GM12878 (cell line): ENCODE measurements at regions not wholly inside any gene's neighbourhood (a gene's known extent, or its start where the extent isn't known, plus 50 kb on each side); places are given as distances from the start of the nearest gene placed in this dataset.
A peak's percentile ranks its signal among the peaks of the same experiment; 100 is the strongest.

Source experiments
- ATAC-seq: fragments of 200-7000 bp; cut with Tn5 transposase; 3 replicates; pipeline ENCODE4 v1.9.1; 2020; ENCODE audit warnings: mild to moderate bottlenecking, moderate library complexity
- BruUV-seq: library from RNA; stranded (reverse); fragments of 400-500 nt; replicated peaks from 2 replicates; lab custom pipeline; 2021; lab: Mats Ljungman, UMichigan
- CTCF ChIA-PET: fragments of 300-600 bp; sonication (Branson Sonifier 250); formaldehyde crosslinking; extraction: SDS; loops from one replicate; lab custom pipeline; 2021; ENCODE audit warnings: inconsistent platforms; lab: Yijun Ruan, JAX
- POLR2A ChIA-PET: fragments of 350-600 bp; formaldehyde crosslinking; extraction: SDS; loops from one replicate; lab custom pipeline; 2021; ENCODE audit warnings: inconsistent platforms; lab: Charles Lee
- RAD21 ChIA-PET: fragments of 300-600 bp; sonication (Branson Sonifier 250); formaldehyde crosslinking; loops from one replicate; lab custom pipeline; 2023; ENCODE audit warnings: antibody characterized with exemption; ENCODE audit not compliant: unreplicated experiment; lab: Charles Lee
- SMC1A ChIA-PET: fragments of 300-600 bp; sonication (Branson Sonifier 250); formaldehyde crosslinking; loops from one replicate; lab custom pipeline; 2023; ENCODE audit not compliant: unreplicated experiment, uncharacterized antibody; lab: Charles Lee
- DNase-seq: peaks from one replicate; pipeline ENCODE4 v3.0.0-alpha.2; 2011; ENCODE audit warnings: low read depth, low spot score
- FAIRE-seq: peaks from 3 replicates; lab custom pipeline; 2011; peaks lifted over from hg19 to GRCh38; lab: Jason Lieb, UNC
- H2AFZ ChIP-seq: 2 replicates; pipeline ENCODE4 v1.6.0; 2011; ENCODE audit warnings: low read depth, low read length, control low read depth; ENCODE audit not compliant: control insufficient read depth
- H3K27ac ChIP-seq: 2 replicates; pipeline ENCODE4 v1.5.1; 2011; ENCODE audit warnings: control low read depth; ENCODE audit not compliant: control insufficient read depth, insufficient read depth
- H3K27me3 ChIP-seq, 2 experiments: replicated peaks in 1 of 2; 2 replicates each; pipeline versions ENCODE4 v1.6.0 to v1.6.1; 2011; ENCODE audit warnings: low read length in 1 of 2; ENCODE audit not compliant: control insufficient read depth in 2 of 2, insufficient read depth in 2 of 2
- H3K36me3 ChIP-seq, 2 experiments: 2 replicates each; pipeline ENCODE4 v1.5.1; 2011; ENCODE audit warnings: low read length in 1 of 2; ENCODE audit not compliant: control insufficient read depth in 2 of 2, insufficient read depth in 2 of 2
- H3K4me1 ChIP-seq: 2 replicates; pipeline ENCODE4 v1.6.1; 2011; ENCODE audit warnings: mild to moderate bottlenecking, low read length, moderate library complexity, mixed read lengths; ENCODE audit not compliant: control insufficient read depth, insufficient read depth
- H3K4me2 ChIP-seq: 2 replicates; pipeline ENCODE4 v1.6.0; 2011; ENCODE audit warnings: control low read depth; ENCODE audit not compliant: control insufficient read depth, insufficient read depth
- H3K4me3 ChIP-seq: fragments of 200-600 bp; sonication (generic); 2 replicates; pipeline ENCODE4 v1.5.1; 2016
- H3K79me2 ChIP-seq: 2 replicates; pipeline ENCODE4 v1.6.0; 2011; ENCODE audit warnings: low read length; ENCODE audit not compliant: control insufficient read depth, insufficient read depth
- H3K9ac ChIP-seq: 2 replicates; pipeline ENCODE4 v1.8.0; 2011; ENCODE audit warnings: low read length, control low read depth, mixed read lengths; ENCODE audit not compliant: control insufficient read depth, insufficient read depth
- H3K9me3 ChIP-seq: replicated peaks from 3 replicates; pipeline ENCODE4 v1.5.1; 2011; ENCODE audit warnings: mild to moderate bottlenecking, low read length; ENCODE audit not compliant: control insufficient read depth, insufficient read depth
- H4K20me1 ChIP-seq: 2 replicates; pipeline ENCODE4 v1.6.0; 2011; ENCODE audit not compliant: control insufficient read depth, insufficient read depth
- ASH2L ChIP-seq: fragments of 300-600, 200-600 bp; sonication (generic); IDR thresholded peaks from 2 replicates; pipeline ENCODE4 v1.6.1; 2017; ENCODE audit warnings: low read depth, mild to moderate bottlenecking, borderline replicate concordance
- ATF2 ChIP-seq: IDR thresholded peaks from 2 replicates; pipeline ENCODE4 v1.6.1; 2012; ENCODE audit warnings: low read length, inconsistent platforms
- BHLHE40 ChIP-seq, 2 experiments: fragments of 450-650 bp in 1 of 2; IDR thresholded peaks; 2 replicates each; pipeline ENCODE4 v1.6.1; 2011 to 2017; ENCODE audit warnings: low read depth in 2 of 2, borderline replicate concordance in 1 of 2, improper control_type of control experiment in 1 of 2, low read length in 1 of 2, mild to moderate bottlenecking in 1 of 2
- BMI1 ChIP-seq: fragments of 450-650 bp; IDR thresholded peaks from 2 replicates; pipeline ENCODE4 v1.6.1; 2016; ENCODE audit warnings: mild to moderate bottlenecking, moderate library complexity, borderline replicate concordance
- CBX3 ChIP-seq: fragments of 200-600 bp; sonication (generic); IDR thresholded peaks from 2 replicates; pipeline ENCODE4 v1.6.1; 2016; ENCODE audit warnings: low read depth, borderline replicate concordance
- EGR1 ChIP-seq, 2 experiments: IDR thresholded peaks; 1 replicate in 1 of 2; 2 replicates in 1 of 2; pipeline ENCODE4 v1.6.1; 2011 to 2012; ENCODE audit warnings: low read depth in 2 of 2, low read length in 2 of 2, borderline replicate concordance in 1 of 2, mild to moderate bottlenecking in 1 of 2, moderate library complexity in 1 of 2
- MTA2 ChIP-seq: fragments of 450-650 bp; IDR thresholded peaks from 2 replicates; pipeline ENCODE4 v1.6.1; 2016; ENCODE audit warnings: low read depth, mild to moderate bottlenecking, moderate library complexity
- PAX5 ChIP-seq: IDR thresholded peaks from 2 replicates; pipeline ENCODE4 v1.6.1; 2011; ENCODE audit warnings: low read depth, low read length, borderline replicate concordance
- PAX8 ChIP-seq: fragments of 450-650 bp; IDR thresholded peaks from 2 replicates; pipeline ENCODE4 v1.6.1; 2017; ENCODE audit warnings: mild to moderate bottlenecking, moderate library complexity
- POLR2AphosphoS5 ChIP-seq: IDR thresholded peaks from 2 replicates; pipeline ENCODE4 v1.6.1; 2011; ENCODE audit warnings: mild to moderate bottlenecking, low read length, inconsistent platforms
- RB1 ChIP-seq: fragments of 450-650 bp; formaldehyde crosslinking; IDR thresholded peaks from 2 replicates; pipeline ENCODE4 v1.6.1; 2017; ENCODE audit warnings: mild to moderate bottlenecking, borderline replicate concordance
- SREBF1 ChIP-seq: IDR thresholded peaks from 2 replicates; pipeline ENCODE4 v1.6.1; 2012; ENCODE audit warnings: mild to moderate bottlenecking, low read length
- STAT3 ChIP-seq: IDR thresholded peaks from 2 replicates; pipeline ENCODE4 v1.6.1; 2011; ENCODE audit warnings: low read depth, low read length, improper control_type of control experiment
- TCF12 ChIP-seq: IDR thresholded peaks from 2 replicates; pipeline ENCODE4 v1.6.1; 2011; ENCODE audit warnings: low read depth, mild to moderate bottlenecking, low read length
- ZSCAN29 ChIP-seq: fragments of 450-650 bp; IDR thresholded peaks from 2 replicates; pipeline ENCODE4 v1.6.1; 2017; ENCODE audit warnings: mild to moderate bottlenecking, moderate library complexity
- WGBS: methylation state at CpG from one replicate; pipeline ENCODE4 v1.1.6; 2016; ENCODE audit warnings: low lambda C conversion rate; ENCODE audit not compliant: insufficient replicate concordance, insufficient coverage; ENCODE audit errors: missing lambda C conversion rate; 5-methylcytosine and 5-hydroxymethylcytosine counted together
- in situ Hi-C: fragments of 300-500 bp; cut with MboI; formaldehyde crosslinking; loops from 9 replicates; pipeline ENCODE4 v1.14.3; 2018; ENCODE audit warnings: mixed read lengths
- intact Hi-C: fragments of 100-400 bp; cut with micrococcal nuclease; formaldehyde crosslinking; loops from one replicate; pipeline ENCODE4 v1.14.2; 2022; ENCODE audit not compliant: unreplicated experiment
- TF ChIP-seq, protein P1 (sequence below): IDR thresholded peaks from 2 replicates; pipeline ENCODE4 v1.6.1; 2011; ENCODE audit warnings: borderline replicate concordance, low read depth, mild to moderate bottlenecking, moderate library complexity, mixed read lengths, low read length; ENCODE audit not compliant: insufficient read depth; ENCODE audit errors: extremely low read length
- TF ChIP-seq, protein P2 (sequence below): IDR thresholded peaks from 2 replicates; pipeline ENCODE4 v1.6.1; 2011; ENCODE audit warnings: low read depth, mild to moderate bottlenecking, low read length, moderate library complexity, borderline replicate concordance; ENCODE audit errors: extremely low read depth

- Histone ChIP-seq H3K79me2 (no peaks in the 10 kb centered on the region), H4K20me1 (no peaks in the 10 kb centered on the region), H3K27me3 (no peaks in the 10 kb centered on the region), H3K36me3 (no peaks in the 10 kb centered on the region), H3K9ac (no peak overlapping the region), H2AFZ (no peak overlapping the region; the same call in 1 of the 2 replicates), H3K4me1 (no peaks in the 10 kb centered on the region), H3K4me2 (no peak overlapping the region), H3K9me3 (no peaks in the 10 kb centered on the region), H3K27ac (no peak overlapping the region)
- in situ Hi-C loops = no loop called here
- FAIRE-seq = no peak
- ChIA-PET SMC1A (no interaction called here), POLR2A (no interaction called here), CTCF (interaction anchor here (0.6 kb wide), 1 partner anchor 21 kb away, joined by 4 read pairs; no protein-coding TSS in a partner anchor), RAD21 (no interaction called here)
- 1% methylated on average over 6 of the region's 6 CpGs for WGBS
- peak; percentile 42 for ATAC-seq
- no peak for DNase-seq
- TF ChIP-seq ZSCAN29 = no peak
- TF ChIP-seq, protein P1, sequence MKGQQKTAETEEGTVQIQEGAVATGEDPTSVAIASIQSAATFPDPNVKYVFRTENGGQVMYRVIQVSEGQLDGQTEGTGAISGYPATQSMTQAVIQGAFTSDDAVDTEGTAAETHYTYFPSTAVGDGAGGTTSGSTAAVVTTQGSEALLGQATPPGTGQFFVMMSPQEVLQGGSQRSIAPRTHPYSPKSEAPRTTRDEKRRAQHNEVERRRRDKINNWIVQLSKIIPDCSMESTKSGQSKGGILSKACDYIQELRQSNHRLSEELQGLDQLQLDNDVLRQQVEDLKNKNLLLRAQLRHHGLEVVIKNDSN = no peak
- TF ChIP-seq SREBF1 = no peak
- TF ChIP-seq POLR2AphosphoS5 = no peak
- TF ChIP-seq TCF12 = no peak
- no peak for TF ChIP-seq CBX3
- TF ChIP-seq MTA2 = no peak
- TF ChIP-seq, protein P2, sequence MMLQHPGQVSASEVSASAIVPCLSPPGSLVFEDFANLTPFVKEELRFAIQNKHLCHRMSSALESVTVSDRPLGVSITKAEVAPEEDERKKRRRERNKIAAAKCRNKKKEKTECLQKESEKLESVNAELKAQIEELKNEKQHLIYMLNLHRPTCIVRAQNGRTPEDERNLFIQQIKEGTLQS = no peak
- TF ChIP-seq PAX5 = no peak
- TF ChIP-seq BHLHE40 (IDR thresholded peaks at IDR 0.05; ENCODE audit: borderline replicate concordance in 1 of 2, low read depth in 2 of 2, low read length in 1 of 2) = no peak
- no peak for TF ChIP-seq ASH2L
- no peak for TF ChIP-seq STAT3
- no peak for TF ChIP-seq PAX8
- no peak for TF ChIP-seq ATF2
- TF ChIP-seq RB1 = no peak
- TF ChIP-seq BMI1 = no peak
- TF ChIP-seq EGR1 (IDR thresholded peaks at IDR 0.05; ENCODE audit: borderline replicate concordance in 1 of 2, low read depth in 2 of 2, low read length in 2 of 2) = no peak
- TF ChIP-seq, all 136 proteins: peak for 0
- no peak overlapping the region for H3K4me3 ChIP-seq
- intact Hi-C loops = no loop called here
- no TSS peak for BruUV-seq
Observed at GRCh38 chr13:21256351-21256761, 79.9 kb downstream of the MRPL57 start.
